D721Med (cell line): ENCODE measurements at regions not wholly inside any gene's neighbourhood (a gene's known extent, or its start where the extent isn't known, plus 50 kb on each side); places are given as distances from the start of the nearest gene placed in this dataset.
"Not testable (repeated sequence)": the region's sequence is repeated elsewhere in the genome, so short reads cannot be mapped to it uniquely, and the experiment has no call there.

Experiments used
- DNase-seq: peaks from one replicate; pipeline ENCODE4 v3.0.0; 2011; ENCODE audit warnings: low spot score; ENCODE audit not compliant: insufficient read length
- FAIRE-seq: peaks from 2 replicates; lab custom pipeline; 2011; peaks lifted over from hg19 to GRCh38; lab: Jason Lieb, UNC
- TF ChIP-seq, protein P1 (sequence below): IDR thresholded peaks from 2 replicates; pipeline ENCODE4 v1.5.1; 2012; ENCODE audit warnings: mild to moderate bottlenecking, control low read depth; ENCODE audit not compliant: insufficient read depth; ENCODE audit errors: missing control alignments

- TF ChIP-seq, protein P1, sequence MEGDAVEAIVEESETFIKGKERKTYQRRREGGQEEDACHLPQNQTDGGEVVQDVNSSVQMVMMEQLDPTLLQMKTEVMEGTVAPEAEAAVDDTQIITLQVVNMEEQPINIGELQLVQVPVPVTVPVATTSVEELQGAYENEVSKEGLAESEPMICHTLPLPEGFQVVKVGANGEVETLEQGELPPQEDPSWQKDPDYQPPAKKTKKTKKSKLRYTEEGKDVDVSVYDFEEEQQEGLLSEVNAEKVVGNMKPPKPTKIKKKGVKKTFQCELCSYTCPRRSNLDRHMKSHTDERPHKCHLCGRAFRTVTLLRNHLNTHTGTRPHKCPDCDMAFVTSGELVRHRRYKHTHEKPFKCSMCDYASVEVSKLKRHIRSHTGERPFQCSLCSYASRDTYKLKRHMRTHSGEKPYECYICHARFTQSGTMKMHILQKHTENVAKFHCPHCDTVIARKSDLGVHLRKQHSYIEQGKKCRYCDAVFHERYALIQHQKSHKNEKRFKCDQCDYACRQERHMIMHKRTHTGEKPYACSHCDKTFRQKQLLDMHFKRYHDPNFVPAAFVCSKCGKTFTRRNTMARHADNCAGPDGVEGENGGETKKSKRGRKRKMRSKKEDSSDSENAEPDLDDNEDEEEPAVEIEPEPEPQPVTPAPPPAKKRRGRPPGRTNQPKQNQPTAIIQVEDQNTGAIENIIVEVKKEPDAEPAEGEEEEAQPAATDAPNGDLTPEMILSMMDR = no peak
- DNase-seq (no peak), FAIRE-seq (no peak)
These were observed 71.4 kb upstream of the SLC7A14 start for GRCh38 chr3:170657312-170657711.

- FAIRE-seq (no peak), DNase-seq (no peak)
- TF ChIP-seq, protein P1 = no peak
These were observed 70.4 kb upstream of the SLC7A14 start for GRCh38 chr3:170656284-170656683.

GRCh38 chr3:170653801-170654200, 67.9 kb upstream of the SLC7A14 start:
- DNase-seq (no peak), FAIRE-seq (no peak)
- TF ChIP-seq, protein P1 = no peak

DNA sequence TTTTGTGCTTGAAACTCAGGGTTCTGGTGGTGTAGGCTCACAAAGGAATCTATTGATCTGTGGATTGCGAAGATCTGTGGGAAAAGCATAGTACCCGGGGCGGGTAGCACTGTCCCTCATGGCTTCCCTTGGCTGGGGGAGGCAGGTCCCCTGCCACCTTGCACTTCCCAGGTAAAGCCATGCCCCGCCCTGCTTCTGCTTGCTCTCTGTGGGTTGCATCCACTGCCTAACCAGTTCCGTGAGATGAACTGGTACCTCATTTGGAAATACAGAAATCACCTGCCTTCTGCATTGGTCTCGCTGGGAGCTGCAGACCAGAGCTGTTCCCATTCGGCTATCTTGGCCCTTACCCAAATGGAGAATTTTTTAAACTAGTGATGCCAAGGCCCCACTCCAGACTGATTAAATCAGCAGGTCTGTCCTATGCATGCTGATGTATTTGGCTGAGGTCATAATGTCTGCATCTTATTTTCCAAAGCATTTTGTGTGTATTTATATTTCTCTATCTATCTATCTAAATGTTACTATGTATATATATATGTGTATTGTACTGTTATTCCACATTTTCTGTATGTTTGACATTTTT, 65.5 kb upstream of the SLC7A14 start:
- DNase-seq (no peak), FAIRE-seq (no peak)
- TF ChIP-seq, protein P1 = no peak

GRCh38 chr3:170650557-170650956, 64.7 kb upstream of the SLC7A14 start:
- FAIRE-seq, DNase-seq: not testable (repeated sequence)

DNA sequence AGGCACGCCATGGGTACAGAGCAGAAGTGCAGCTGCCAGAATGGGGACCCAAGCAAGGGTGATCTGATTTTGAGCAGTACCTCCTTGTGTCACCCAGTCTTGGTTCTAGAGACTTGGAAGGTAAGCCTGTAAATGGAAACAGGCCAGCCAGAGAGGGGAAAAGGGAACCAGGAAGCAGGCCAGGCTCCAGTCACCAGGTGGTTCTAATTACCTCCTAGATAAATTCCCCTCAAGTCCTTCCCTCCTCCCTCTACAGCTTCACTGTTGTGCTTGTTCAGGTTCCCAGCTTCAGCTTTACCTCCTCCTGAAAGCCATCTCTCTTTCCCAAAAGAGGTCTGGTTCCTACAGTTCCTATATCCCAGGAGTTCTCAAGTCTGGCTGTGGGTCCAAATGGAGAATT, 58.8 kb upstream of the SLC7A14 start:
- DNase-seq = no peak
- TF ChIP-seq, protein P1 = no peak
- FAIRE-seq = no peak

- TF ChIP-seq, protein P1 = no peak
- no peak for DNase-seq
- FAIRE-seq = no peak
These were observed 58.0 kb upstream of the SLC7A14 start for GRCh38 chr3:170643831-170644230.
